Right hindlimb (tissue), 1 donor: ENCODE measurements at regions not wholly inside any gene's neighbourhood (a gene's known extent, or its start where the extent isn't known, plus 50 kb on each side); places are given as distances from the start of the nearest gene placed in this dataset.
"Not testable (repeated sequence)": the region's sequence is repeated elsewhere in the genome, so short reads cannot be mapped to it uniquely, and the experiment has no call there.

Experiments
- DNase-seq: peaks from one replicate; pipeline ENCODE4 v3.0.0-alpha.2; 2018

DNA sequence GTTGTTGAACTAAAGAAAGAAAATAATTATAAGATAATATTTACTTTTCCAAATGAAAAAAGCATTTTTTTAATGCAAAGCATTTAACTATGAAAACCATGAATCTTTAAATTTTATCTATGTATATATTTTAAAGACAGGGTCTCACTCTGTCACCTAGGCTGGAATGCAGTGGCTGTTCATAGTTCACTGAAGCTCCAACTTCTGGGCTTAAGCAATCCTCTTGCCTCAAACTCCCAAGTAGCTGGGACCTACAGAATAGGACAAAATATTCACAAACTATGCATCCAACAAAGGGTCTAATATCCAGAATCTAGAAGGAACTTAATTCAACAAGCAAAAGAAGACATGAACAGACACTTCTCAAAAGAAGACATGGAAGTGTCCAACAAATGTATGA is 55.9 kb upstream of the ALB start:
- no peak for DNase-seq

DNA sequence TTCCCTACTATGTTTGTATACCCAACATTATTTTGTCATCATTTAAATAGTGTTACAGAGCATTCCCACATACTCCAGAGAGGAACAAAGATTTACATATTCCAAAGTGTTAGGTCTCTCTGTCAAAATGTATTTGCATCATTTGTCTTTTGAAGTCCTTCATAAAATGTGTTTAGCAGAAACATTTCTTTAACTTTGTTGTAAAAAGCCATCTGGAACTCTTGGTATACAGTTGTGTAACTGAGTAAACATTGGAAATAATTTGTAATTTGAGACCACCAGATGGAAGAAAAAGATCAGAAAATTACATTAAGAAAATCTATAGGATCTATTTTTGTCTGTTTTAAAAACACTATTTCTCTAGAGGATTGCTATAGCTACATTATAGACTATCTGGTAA is 56.6 kb upstream of the ALB start:
- no peak for DNase-seq

DNA sequence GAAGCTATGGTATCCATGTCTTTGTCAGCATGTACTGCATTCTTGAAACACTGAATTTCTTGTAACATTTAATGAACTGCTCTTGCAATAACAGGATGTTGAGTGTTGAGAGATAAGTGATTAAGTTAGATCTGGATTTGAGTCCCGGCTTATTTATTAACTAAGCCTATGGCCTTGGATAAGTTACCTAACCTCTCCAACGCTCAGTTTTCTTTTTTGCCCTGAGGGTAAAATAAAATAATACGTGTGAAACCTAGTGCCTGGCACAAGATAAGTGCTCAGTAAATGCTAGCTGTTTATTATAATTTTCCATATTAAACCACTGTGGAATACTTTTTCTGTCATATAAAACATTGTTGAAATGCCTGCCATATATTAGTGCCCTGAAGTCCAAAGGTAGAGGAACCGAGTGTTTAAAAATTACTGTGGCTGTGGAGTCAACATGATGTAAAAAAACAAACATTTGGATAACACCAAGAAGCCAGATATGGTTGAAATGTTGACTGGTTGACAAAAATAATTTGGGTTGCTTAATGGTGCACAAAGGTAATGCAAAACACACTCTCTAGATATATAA is 58.6 kb upstream of the ALB start:
- DNase-seq: no peak

DNA sequence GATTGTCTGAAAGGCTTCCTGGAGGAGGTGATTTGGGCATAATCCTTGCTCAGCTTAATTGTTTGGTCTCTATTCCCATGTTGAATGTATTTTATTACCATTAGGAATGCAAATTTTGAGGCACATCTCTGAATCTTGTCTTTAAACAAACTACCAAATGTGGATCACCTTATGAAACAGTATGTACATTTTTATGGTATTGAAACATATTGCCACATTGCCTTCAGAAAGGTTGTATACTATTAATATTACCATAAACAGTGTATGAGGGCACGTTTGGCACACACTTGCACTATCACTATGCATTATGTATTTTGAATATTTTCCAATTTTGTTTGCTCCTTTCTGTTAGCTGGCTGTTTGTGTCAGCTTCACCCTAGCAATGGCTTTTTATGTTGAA is 60.0 kb upstream of the ALB start:
- no peak for DNase-seq

DNA sequence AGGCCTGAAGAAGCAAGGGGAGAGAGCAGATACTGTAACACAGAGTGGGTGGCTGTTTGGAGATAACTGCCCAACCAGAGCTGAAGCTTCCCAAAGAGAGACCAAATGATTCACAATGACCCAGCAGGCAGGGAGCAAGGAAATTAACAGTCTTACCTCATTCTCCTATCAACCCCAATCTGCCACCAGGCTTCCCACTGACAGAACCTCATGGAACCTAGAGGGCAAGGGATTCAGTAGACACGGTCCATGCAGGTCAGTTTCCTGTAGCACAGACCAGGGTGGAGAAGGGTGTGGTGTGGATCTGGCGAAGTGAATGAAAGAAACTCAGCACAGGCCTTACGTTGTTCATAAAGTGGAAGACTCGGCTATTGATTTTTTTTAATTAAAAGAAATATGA is 60.7 kb upstream of the ALB start:
- no peak for DNase-seq

DNA sequence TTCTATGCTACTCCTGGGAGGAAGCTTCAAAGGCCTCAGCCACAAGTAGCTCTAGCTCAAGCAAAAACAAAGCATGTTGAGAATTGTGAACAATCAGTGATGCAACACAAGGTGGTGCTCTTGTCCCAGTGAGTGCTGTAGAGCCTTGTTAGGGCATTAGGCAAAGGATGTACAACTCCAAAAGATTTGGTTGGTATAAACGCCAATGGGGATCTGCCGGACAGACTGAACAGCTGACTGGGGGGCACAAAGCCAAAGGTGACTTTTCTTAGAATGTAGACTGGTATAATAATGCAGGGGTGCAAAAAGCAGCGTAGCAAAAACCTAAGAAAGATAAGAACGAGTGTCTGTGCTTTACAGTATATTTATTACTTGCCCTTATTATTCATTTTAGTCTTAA is 62.6 kb upstream of the ALB start:
- DNase-seq: peak; percentile 22

DNA sequence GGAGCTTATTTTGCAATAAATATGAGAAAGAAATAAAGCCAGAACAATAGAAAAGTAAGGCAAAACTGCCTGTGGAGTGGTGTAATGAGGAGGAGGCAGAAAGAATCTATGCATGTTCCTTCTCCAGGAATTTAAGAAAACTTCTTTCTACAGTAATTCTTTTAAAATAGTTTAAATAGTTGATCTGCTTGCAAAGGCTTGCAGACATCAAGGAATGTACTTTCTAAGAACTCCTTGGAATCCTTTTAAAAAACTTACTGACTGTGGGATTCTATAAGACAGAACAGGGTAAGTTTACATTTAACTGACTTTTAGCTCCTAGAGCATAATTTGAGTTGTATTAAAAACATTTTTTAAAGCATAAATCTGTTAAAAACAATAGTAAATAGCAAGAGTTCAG is 63.2 kb upstream of the ALB start:
- no peak for DNase-seq

DNA sequence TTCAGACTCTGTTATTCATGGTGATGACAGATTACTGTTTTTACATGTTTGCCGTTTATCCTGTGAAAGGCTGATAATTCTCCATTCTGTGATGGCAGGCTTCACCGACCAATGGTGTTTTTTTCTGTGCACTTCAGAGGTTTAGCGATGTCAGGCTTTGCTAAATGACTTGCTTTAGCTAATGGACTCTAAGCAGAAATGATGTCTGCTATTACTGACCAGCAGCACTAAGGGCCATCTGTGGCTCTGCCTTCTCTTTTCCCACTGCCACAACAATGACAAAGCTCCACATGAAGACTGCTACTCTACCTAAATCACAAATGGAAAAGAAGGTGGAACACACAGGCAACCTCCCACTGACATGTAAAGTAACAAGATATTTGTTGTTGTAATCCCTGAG is 68.4 kb upstream of the ALB start:
- no peak for DNase-seq

DNA sequence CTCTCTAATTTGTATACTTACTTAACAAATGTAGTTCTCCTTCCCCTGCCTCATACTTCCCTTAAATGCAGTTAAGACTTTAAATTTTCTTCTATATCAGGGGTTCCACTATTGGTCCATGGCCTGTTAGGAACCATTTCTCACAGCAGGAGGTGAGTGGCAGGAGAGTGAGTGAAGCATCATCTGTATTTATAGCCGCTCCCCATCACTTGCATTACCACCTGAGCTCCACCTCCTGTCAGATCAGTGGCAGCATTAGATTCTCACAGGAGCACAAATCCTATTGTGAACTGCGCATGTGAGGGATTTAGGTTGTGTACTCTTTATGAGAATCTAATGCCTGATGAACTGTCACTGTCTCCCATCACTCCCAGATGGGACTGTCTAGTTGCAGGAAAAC is 72.1 kb upstream of the ALB start:
- DNase-seq: not testable (repeated sequence)

DNA sequence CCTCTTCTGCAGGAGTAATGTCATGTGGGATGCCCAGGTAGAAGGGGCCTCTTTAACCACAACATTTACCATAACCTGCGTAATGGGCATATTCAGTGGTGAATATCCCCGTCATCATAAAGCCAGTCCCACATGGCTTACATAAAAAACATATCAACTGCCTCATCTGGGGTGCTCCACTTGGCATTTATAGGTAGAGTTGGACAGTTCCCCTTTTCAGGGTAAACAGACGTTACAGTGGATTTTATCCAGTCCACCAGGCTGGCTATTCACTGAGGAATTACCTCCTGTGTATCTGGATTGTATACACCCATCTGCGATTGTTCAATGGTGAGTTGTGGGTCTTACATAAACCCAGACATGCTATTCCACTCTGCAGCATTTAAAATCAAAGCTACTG is 70.7 kb upstream of the ANKRD17 start:
- no peak for DNase-seq

DNA sequence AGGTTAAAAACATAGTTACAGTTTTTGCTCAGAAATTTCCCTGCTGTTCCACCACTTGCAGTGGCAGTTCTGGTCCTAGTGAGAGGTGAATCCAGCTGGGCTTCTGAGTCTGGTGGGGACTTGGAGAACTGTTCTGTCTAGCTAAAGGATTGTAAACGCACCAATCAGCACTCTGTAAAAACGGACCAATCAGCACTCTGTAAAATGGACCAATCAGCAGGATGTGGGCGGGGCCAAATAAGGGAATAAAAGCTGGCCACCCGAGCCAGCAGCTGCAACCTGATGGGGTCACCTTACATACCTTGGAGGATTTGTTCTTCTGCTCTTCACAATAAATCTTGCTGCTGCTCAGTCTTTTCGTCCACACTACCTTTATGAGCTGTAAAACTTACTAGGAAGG is 67.2 kb upstream of the ANKRD17 start:
- not testable (repeated sequence) for DNase-seq

DNA sequence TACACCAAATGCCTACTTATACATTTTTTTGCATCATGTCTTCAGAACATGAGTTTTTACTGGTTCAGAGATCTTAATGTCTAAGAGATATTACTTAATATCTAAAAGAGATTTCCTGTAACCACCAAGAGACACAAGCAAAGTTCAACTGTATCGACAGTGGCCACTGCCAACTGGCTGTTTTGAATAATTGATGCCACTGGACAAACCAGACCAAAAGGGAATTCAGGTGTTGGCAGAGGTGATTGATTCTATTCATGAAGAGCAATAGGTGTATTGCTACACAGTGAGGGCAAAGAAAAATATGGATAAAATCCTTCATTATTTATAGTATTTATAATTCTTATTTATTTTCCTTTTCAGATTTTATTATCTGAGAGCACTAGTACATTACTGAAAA is 58.5 kb upstream of the ANKRD17 start:
- DNase-seq: no peak

DNA sequence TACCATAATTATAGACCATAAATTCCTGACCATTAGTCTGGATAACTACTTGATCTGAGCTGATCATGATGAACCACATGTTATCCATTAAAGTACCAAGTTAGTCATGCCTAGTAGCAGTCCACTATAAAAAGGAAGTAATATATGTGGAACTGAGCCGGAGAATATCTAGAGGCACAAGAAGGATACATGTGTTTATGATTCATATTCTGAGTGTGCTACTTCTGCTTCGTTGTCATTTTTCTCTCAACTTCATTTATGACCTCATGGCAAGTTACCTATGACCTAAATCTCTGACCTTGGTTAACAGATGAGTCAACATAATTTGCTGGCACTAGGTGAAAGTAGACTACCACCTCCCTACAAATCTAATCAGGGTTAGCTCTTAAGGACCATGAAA is 56.5 kb upstream of the ANKRD17 start:
- DNase-seq: no peak

DNA sequence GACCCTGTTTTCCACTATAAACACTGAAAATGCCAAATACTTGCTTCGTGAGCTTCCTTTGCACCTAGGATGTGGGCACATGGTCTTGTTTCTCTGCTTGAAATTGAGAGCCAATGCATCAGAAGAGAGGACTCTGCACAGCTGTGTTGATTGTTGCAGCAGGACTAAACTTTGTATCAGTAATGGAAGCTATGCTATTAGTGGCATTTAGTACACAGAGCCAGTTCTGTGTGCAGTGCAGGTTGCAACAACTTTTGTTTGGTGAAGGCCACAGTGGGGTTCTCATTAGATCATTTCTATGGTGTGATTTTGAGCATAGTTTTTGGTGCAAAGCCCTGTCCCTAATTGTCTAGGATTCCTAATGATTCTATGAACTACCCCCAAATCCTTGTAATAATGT is 54.4 kb upstream of the ANKRD17 start:
- DNase-seq: no peak

DNA sequence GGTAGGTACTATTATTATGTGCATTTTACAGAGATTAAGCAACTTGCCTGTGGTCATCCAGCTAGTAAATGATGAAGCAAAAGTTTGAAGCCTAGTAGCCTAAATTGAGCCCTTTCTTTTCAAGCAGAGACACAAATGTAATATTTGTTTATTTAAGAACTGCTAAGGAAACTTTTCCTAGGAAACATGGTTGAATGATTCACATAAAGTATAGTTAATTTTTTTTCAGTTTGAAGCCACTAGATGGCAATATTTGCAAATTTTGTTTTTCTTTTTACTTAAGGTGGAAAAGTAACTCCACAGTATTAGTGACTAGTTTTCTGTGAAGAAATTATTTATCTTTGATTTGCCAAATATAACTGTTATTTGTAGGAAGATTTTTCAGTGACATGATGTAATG is 52.8 kb upstream of the ANKRD17 start:
- DNase-seq: no peak

DNA sequence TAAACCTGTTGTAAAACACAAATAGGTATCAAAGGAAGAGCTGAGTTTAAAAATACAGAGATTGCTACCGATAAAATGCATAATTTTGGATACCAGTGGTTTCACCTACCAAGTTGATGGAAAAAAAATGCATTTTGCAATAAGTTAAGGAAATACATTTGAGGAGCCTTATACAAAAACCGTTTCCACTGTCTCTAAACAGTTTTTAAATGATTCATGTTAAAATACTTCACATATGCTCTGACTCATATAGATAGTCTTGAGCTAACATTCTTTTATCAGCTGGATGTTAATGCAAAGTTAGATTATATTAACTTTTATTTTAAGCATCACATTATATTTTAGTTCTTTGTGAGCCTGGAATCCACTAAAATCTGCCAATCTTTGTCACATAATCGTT is 50.6 kb upstream of the ANKRD17 start:
- DNase-seq: no peak
